ENCODE measurements at regions not wholly inside any gene's neighbourhood (a gene's known extent, or its start where the extent isn't known, plus 50 kb on each side); places are given as distances from the start of the nearest gene placed in this dataset.
"Not testable (repeated sequence)": the region's sequence is repeated elsewhere in the genome, so short reads cannot be mapped to it uniquely, and the experiment has no call there.

- no peak for DNase-seq (ENCODE audit: extremely low read depth in 1 of 2, low read depth in 1 of 2)
These were observed 100.9 kb upstream of the CHST15 start for GRCh38 chr10:124194199-124194824.

- DNase-seq (ENCODE audit: extremely low read depth in 1 of 2, low read depth in 1 of 2) = no peak
These were observed 99.9 kb upstream of the CHST15 start for GRCh38 chr10:124193309-124193696.

- DNase-seq (ENCODE audit: extremely low read depth in 1 of 2, low read depth in 1 of 2) = not testable (repeated sequence)
These were observed 99.4 kb upstream of the CHST15 start for GRCh38 chr10:124192664-124193308.

- DNase-seq (ENCODE audit: extremely low read depth in 1 of 2, low read depth in 1 of 2) = not testable (repeated sequence)
These were observed 97.1 kb upstream of the CHST15 start for GRCh38 chr10:124190476-124190875.

- DNase-seq (ENCODE audit: extremely low read depth in 1 of 2, low read depth in 1 of 2) = no peak
These were observed 93.6 kb upstream of the CHST15 start for GRCh38 chr10:124186956-124187355.

- no peak for DNase-seq (ENCODE audit: extremely low read depth in 1 of 2, low read depth in 1 of 2)
These were observed 91.7 kb upstream of the CHST15 start for GRCh38 chr10:124185084-124185483.

- DNase-seq (ENCODE audit: extremely low read depth in 1 of 2, low read depth in 1 of 2) = no peak
These were observed 90.9 kb upstream of the CHST15 start for GRCh38 chr10:124184208-124184830.

GRCh38 chr10:124183617-124184016 is 90.2 kb upstream of the CHST15 start:
- DNase-seq (ENCODE audit: extremely low read depth in 1 of 2, low read depth in 1 of 2) = no peak

GRCh38 chr10:124182088-124182541 is 88.7 kb upstream of the CHST15 start:
- DNase-seq (ENCODE audit: extremely low read depth in 1 of 2, low read depth in 1 of 2) = no peak

GRCh38 chr10:124181656-124182055 is 88.3 kb upstream of the CHST15 start:
- no peak for DNase-seq (ENCODE audit: extremely low read depth in 1 of 2, low read depth in 1 of 2)

GRCh38 chr10:124180947-124181549 is 87.7 kb upstream of the CHST15 start:
- DNase-seq (ENCODE audit: extremely low read depth in 1 of 2, low read depth in 1 of 2) = no peak

- no peak for DNase-seq (ENCODE audit: extremely low read depth in 1 of 2, low read depth in 1 of 2)
These were observed 86.8 kb upstream of the CHST15 start for GRCh38 chr10:124180044-124180745.

- DNase-seq (ENCODE audit: extremely low read depth in 1 of 2, low read depth in 1 of 2) = no peak
These were observed 86.1 kb upstream of the CHST15 start for GRCh38 chr10:124179308-124180043.

GRCh38 chr10:124177180-124177518 is 83.8 kb upstream of the CHST15 start:
- DNase-seq (ENCODE audit: extremely low read depth in 1 of 2, low read depth in 1 of 2) = no peak

- DNase-seq (ENCODE audit: extremely low read depth in 1 of 2, low read depth in 1 of 2) = no peak
These were observed 83.2 kb upstream of the CHST15 start for GRCh38 chr10:124176349-124177179.

- DNase-seq (ENCODE audit: extremely low read depth in 1 of 2, low read depth in 1 of 2) = no peak
These were observed 82.4 kb upstream of the CHST15 start for GRCh38 chr10:124175701-124176348.

- DNase-seq (ENCODE audit: extremely low read depth in 1 of 2, low read depth in 1 of 2) = no peak
These were observed 81.6 kb upstream of the CHST15 start for GRCh38 chr10:124174673-124175645.

- DNase-seq (ENCODE audit: extremely low read depth in 1 of 2, low read depth in 1 of 2) = no peak
These were observed 80.7 kb upstream of the CHST15 start for GRCh38 chr10:124174071-124174566.

Measured in activated CD8-positive, alpha-beta memory T cell treated with anti-CD3 and anti-CD28 coated beads for 1 hour (primary cell).